ENCODE measurements at regions not wholly inside any gene's neighbourhood (a gene's known extent, or its start where the extent isn't known, plus 50 kb on each side); places are given as distances from the start of the nearest gene placed in this dataset.

DNA sequence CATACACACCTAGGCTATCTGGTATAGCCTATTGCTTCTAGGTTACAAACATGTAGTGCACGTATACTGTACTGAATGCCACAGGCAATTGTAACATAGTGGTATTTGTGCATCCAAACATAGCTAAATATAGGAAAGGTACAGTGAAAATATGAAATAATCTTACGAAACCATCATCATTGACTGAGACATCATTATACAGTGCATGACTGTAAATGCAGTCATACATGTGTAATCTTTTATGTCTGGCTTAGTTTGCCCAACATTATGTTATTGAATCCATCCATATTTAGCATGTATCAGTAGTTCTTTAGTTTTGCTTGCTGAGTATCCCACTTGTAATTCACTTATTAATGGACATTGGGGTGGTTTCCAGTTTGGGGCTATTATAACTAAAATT lies 124.9 kb downstream of the CYLD start:
- DNase-seq, result no peak

DNA sequence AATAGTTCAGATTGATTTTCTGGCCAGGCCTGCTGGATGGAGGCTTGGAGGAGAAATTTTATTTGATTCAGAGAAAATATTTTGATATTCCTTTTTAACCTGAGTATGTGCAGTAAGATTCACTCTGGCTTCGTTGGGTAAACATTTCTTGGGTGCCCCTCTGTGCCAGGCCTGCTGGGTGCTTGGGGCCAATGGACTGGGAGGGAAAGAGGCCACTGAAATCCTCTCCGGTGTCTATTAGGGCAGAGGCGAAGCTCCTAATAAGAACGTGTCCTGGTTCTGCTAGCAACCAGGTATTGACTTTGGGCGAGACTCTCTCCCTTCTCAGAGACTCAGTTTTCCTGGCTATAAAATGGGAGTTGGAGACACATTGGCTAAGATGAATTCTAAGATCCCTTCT lies 122.5 kb downstream of the CYLD start:
- no peak for DNase-seq

DNA sequence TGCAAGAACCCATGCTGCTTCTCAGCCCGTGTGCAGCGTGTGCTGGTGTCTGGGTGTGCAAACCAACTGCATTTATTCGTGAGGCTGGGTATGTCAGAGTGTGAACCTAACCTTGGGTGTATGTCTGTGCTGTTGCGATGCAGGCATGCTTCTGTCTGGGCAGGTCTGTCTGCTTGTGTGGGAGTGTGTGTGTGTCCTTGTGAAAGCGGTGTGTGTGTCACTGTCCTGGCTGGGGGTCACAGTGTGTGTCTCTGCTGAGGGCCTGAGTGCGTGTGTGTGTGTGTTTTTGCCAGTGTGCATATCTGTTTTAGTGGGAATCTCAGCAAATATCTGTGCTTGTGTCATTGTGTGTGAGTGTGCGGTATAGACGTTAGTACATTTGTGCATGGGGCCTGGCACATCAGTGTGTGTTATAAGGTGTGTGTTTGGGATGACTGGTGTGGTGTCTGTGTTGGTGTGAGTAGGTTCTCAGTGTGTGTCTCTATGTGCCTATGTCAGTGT lies 121.8 kb downstream of the CYLD start:
- no peak for DNase-seq

DNA sequence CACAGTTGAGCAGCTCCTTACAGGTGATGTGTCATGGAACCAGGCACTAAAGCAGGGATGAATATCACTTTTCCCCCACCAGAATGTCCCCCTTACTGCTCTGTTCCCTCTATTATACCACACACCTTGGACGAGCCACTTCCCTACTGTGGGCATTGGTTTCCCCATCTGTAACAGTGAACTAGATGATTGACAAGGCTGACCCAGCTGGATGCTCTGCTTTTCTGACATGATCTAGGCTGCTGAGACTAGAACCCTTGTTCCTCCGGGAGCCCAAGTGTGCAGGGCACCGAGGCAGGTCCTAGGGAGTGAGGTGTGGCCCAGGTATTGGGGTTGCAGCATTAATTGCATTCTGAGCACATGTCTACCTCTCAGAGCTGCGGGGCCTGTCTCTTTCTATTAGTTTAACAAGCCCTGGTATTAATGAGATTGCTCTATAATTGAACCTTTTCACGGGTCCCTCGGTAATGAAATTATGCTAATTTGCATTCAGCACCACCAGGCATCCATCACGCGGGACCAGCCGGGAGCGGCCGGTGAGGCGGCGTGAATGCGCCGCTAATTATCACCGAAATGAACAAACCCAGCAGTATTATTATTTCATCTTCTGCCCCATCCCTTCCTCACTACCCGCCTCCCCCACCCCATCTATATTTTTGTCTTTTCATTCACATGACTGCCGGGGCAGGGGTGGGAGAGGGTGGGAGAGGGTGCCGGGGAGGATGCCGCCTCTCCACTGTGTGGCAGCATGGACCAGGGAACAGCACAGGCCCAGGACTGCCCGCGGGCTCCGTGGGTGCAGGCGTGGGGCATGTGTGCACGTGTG lies 121.1 kb downstream of the CYLD start:
- DNase-seq, result no peak

DNA sequence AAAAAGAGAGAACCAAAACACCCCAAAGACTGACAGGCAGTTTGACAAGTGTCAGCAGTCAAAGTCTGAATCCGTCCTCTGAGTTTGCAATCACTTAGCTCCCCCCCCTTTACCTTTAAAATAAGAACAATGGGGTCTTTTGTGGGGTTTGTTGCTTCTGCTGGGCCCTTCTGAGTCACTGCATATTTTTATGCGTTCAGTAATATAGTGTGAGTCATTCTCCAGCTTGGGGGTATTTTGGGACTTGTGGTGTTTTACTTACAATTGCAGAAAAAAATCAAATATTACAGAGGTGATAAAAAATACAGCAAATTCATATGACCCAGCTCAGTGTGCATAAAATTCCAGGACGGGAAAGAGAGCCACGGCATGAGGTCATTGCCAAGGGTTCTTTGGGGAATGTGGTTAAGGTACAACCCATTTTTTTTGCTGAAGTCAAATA lies 120.1 kb downstream of the CYLD start:
- DNase-seq, result no peak

DNA sequence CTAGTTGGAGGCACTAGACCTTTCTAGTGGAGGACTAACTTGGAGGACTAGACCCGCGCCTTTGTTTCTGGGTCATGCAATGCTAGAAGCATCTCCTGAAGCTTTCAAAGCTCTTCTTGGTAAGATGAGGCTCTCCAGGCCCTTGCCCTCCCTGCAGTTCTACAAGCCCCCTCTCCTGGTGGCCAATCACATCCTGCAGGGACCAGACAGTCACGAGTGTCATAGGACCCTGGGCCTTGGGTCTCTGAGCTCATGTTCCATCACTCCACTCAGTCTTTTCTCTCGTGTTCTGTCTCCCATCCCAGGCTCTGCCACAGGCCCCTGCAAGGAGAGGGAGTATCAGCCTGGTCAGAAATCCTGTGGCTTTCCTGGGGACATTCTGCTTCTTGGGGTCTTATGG lies 119.6 kb downstream of the CYLD start:
- no peak for DNase-seq

DNA sequence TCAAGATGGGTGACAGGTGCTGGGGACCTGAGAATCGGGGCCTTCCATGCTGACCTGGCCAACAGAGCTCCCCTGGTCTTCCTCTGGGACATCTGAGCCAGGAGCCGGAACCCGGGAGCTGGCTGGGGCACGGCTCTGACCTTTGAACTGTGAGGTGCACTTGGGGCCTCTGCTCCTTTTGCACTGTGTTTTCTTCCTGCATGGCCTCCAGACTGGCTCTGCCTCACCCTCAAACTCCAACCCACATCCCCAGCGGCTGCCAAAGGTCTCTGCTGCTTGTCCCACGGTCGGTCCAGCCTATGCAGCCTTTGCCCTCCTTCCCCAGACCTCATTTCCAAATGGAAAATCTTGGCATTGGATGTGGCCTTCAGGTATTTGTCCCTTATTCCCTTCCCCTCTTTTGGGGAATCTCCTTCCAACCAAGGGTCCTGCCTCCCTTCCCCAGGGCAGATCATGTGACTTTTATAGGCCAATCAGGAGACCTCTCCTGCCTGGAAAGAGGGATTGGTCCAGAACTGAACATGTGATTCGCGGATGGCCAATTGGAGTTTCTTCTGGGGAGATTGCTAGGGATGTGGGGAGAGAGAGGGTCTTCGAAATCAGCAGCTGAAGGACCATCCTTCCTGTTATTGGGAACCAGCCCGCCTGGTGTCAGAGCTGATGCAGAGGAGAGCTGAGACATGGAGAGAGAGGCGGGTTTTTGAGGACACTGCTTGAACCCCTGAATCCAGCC lies 117.9 kb downstream of the CYLD start:
- DNase-seq, result no peak

DNA sequence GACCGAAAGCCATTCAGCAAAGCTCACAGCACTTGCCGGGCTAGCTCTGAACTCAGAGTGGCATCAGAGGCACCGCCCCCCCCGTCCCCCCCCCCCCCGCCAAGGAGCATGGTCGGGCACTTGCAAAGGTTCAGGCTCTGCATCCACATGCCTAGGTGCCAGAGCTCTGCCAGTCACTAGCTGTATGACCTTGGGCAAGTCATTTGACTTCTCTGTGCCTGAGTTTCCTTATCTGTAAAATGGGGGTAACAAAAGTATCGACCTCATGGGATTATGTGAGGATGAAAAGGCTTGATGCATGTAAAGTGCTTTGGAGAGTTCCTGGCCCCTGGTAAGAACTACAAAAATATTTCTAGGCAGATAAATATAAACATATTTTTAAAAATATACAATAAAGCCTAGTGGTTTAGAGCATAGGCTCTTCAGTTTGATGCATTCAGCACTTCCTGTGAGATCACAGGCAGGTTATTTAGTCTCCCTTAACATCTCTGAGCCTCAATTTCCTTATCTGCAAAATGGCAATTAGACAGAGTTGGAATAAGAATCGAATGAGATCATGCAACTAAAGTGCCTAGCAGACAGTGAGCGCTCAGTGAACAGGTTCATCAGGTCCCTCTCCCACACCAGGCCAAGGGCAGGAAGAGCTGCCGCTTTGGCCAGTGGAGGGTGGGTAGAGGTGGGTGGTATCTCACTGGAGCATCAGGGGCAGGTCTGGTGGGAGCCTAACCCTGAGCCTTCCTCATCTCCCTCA lies 117.2 kb downstream of the CYLD start:
- DNase-seq, result no peak

DNA sequence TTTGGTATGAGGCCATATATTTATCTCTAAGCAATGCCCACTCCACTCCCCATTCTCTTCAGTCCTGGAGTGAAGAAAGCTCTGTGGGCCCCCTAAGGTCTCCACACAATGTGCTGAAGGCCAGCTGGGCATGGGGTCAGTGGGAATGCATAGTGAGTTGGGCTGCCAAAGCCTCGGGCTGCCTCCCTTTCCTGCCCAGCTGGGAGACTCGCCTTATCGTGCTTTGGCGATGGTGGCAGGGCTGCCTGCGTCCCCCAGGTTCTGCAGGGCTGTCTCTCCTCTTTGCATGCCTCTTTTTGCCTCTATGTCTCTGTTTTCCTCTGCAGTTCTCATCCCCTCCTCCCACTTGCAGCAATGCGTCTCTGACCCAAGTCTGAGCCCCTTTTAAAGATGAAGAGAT lies 116.5 kb downstream of the CYLD start:
- no peak for DNase-seq

DNA sequence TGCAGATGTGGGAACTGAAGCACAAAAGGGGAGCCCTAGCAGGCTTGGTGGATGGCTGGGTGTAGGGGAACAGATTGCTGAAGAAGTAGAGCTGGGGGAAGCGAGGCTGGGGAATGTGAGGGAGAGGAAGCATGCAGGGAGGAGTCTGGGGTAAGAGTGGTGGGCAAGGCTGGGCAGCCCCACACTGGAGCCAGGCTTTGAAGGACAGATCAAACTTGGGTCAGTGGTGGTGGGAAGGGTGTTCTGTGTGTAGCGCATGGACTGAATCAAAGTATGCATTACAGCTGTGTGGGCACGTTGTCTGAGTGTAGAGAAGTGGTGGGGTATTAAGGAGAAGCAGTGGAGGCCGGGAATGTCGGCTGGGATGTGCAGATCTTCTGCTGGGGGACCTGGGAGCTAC lies 116.0 kb downstream of the CYLD start:
- no peak for DNase-seq

DNA sequence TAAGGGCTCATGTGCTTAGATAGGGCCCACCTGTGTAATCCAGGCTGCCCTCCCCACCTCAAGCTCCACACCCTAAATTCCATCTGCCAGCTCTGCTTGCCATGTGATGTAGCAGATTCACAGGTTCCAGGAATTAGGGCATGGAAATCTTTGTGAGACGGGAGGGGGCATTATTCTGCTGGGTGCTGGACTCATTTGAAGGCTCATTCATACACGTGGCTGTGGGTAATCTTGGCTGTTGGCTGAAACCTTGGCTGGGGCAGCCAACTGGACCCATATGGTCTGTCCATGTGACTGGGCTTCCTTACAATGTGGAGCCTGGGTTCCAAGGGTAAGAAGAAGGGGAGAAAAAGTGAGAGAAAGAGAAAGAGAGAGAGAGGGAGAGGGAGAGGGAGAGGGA lies 115.1 kb downstream of the CYLD start:
- no peak for DNase-seq

DNA sequence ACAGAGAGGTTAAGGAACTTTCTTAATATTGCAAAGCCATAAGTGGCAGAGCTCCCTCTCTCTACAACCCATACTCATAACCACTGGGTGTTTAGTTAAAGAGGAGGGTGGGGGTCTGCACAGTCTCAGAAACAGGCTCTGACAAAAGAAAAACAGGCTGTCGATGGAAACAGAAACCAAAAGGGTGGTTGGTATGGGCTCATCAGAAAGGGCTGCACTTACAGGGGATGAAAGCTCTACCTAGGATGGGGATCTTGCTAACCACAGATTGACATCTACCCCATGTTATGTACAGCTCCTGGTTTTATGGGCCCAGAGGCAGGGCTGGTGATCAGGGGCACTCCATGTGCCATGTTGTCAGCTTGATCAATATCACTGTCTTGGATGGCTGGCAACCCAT lies 111.4 kb downstream of the CYLD start:
- no peak for DNase-seq

Measured in activated CD4-positive, CD25-positive, alpha-beta regulatory T cell treated with anti-CD3 and anti-CD28 coated beads, Interleukin-2, amount 50 U/mL, for 72 hours (primary cell).